Neutrophil (primary cell): ENCODE measurements at regions not wholly inside any gene's neighbourhood (a gene's known extent, or its start where the extent isn't known, plus 50 kb on each side); places are given as distances from the start of the nearest gene placed in this dataset.

Experiments used
- H3K27ac ChIP-seq: fragments of 200-600 bp; sonication (generic); 2 replicates; pipeline ENCODE4 v1.5.1; 2016; ENCODE audit warnings: mild to moderate bottlenecking, moderate library complexity
- H3K27me3 ChIP-seq: fragments of 200-600 bp; sonication (generic); 2 replicates; pipeline ENCODE4 v1.6.0; 2016; ENCODE audit warnings: mild to moderate bottlenecking
- H3K36me3 ChIP-seq: fragments of 200-600 bp; sonication (generic); 2 replicates; pipeline ENCODE4 v1.5.1; 2017
- H3K4me1 ChIP-seq, 2 experiments: fragments of 200-600 bp in 1 of 2; sonication (generic) in 1 of 2; 1 replicate in 1 of 2; 2 replicates in 1 of 2; pipeline versions ENCODE4 v1.5.1 to v1.6.1; 2013 to 2016; ENCODE audit warnings: low read depth in 1 of 2, low read length in 1 of 2, mild to moderate bottlenecking in 1 of 2, moderate library complexity in 1 of 2; ENCODE audit not compliant: control insufficient read depth in 1 of 2, insufficient read depth in 1 of 2
- H3K4me3 ChIP-seq, 2 experiments: fragments of 200-600 bp in 1 of 2; sonication (generic) in 1 of 2; 1 replicate in 1 of 2; 2 replicates in 1 of 2; pipeline ENCODE4 v1.5.1; 2013 to 2016; ENCODE audit warnings: low read depth in 1 of 2, low read length in 1 of 2, mild to moderate bottlenecking in 1 of 2, moderate library complexity in 1 of 2
- H3K9me3 ChIP-seq: fragments of 200-600 bp; sonication (generic); 2 replicates; pipeline ENCODE4 v1.5.1; 2016
- TF ChIP-seq, protein P1 (sequence below): fragments of 200-600 bp; sonication (generic); IDR thresholded peaks from 2 replicates; pipeline ENCODE4 v1.5.1; 2016; ENCODE audit warnings: antibody characterized with exemption

DNA sequence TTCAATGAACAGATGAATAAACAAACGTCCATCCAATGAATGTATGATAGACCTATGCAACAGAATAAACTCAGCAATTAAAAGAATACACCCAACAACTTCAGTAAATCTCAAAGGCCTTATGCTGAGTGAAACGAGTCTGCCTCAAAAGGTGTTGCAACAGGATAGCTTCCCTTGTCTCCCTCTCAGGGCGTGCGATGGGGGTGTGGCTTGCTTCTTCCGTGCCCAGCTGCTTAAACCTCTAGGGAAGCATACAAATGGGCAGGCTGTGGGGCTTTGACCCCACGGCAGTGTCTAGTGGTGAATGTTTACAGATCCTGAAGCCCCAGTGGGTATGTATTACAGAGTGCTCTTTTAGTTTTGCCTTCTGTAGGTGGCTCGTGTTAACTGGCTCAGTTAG, 87.0 kb upstream of the CCL21 start:
- Histone ChIP-seq H3K9me3 (no peaks in the 10 kb centered on the region), H3K36me3 (no peaks in the 10 kb centered on the region), H3K4me3 (no peak overlapping the region), H3K4me1 (no peaks in the 10 kb centered on the region), H3K27ac (no peak overlapping the region), H3K27me3 (peaks cover 40% of the 10 kb centered on the region)
- TF ChIP-seq, protein P1, sequence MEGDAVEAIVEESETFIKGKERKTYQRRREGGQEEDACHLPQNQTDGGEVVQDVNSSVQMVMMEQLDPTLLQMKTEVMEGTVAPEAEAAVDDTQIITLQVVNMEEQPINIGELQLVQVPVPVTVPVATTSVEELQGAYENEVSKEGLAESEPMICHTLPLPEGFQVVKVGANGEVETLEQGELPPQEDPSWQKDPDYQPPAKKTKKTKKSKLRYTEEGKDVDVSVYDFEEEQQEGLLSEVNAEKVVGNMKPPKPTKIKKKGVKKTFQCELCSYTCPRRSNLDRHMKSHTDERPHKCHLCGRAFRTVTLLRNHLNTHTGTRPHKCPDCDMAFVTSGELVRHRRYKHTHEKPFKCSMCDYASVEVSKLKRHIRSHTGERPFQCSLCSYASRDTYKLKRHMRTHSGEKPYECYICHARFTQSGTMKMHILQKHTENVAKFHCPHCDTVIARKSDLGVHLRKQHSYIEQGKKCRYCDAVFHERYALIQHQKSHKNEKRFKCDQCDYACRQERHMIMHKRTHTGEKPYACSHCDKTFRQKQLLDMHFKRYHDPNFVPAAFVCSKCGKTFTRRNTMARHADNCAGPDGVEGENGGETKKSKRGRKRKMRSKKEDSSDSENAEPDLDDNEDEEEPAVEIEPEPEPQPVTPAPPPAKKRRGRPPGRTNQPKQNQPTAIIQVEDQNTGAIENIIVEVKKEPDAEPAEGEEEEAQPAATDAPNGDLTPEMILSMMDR: no peak

DNA sequence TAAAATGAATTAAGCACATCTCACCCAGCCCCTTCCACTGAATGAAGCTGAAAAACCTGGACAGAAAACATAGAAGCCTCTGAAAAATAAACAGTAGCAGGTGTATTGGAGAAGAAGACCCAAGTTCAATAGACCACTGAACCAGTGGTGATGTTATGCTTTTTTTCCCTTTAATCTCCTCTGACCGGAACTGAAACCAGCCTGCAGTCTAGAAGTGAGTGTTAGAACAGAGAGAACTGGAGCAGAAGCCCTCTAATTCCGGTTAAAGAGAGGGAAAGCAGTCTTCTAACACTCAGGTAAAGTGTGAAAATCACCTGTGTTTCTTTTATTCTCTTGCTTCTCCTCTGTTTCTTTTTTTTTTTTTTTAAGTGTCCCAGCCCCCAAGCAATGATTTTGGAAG, 83.5 kb upstream of the CCL21 start:
- no peaks in the 10 kb centered on the region for H3K4me1 ChIP-seq
- H3K36me3 ChIP-seq: no peaks in the 10 kb centered on the region
- no peak overlapping the region for H3K4me3 ChIP-seq
- no peak overlapping the region for H3K27ac ChIP-seq
- no peaks in the 10 kb centered on the region for H3K9me3 ChIP-seq
- H3K27me3 ChIP-seq: peaks cover 53% of the 10 kb centered on the region
- TF ChIP-seq, protein P1: no peak

DNA sequence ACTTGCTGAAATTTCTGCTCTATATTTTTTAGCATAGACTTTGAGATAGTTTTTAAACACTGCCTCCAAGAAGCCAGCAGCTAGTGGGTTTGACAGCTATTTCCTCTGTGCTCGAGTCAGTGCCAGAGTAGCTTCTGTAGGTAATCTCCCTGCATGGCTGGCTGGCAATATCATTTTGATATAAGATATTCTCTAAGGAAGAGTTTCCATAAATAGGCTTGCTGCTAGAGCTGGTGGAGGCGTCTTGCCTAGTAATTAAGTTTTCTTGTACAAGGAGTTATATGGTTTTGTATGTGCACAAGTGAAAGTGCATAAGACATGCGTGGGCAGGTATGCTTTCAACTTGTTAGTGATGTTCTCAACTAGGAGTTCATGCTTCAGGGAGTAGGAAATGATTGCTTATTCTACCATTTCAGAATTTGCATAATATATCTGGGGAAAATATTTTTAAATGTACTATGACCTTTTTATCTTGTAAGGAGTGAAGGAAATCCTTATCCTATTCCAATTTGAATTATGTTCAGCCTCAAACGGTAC, 74.1 kb upstream of the CCL21 start:
- Histone ChIP-seq H3K4me1 (no peaks in the 10 kb centered on the region), H3K27ac (no peak overlapping the region), H3K27me3 (peaks cover 64% of the 10 kb centered on the region), H3K4me3 (no peak overlapping the region), H3K36me3 (no peaks in the 10 kb centered on the region), H3K9me3 (no peaks in the 10 kb centered on the region)
- TF ChIP-seq, protein P1: no peak

DNA sequence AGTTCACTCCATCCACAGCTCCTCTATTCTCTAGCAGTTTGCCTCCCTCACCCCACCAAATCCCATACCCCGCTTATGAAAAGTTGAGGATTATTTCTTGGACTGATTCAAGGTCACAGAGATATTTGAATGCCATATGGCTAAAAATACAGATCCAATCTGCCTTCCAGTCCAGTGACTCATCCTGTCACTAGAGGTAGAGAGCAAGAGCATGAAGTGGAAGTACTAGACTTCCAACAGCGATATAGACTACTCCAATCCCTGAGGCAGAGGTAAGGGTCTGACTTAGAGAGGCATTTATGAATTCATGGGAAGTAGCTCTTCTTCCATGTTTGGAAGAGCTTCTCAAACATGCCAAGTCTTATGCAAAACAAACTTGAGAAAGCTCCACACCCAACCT, 72.4 kb upstream of the CCL21 start:
- TF ChIP-seq, protein P1: no peak
- Histone ChIP-seq H3K4me3 (no peak overlapping the region), H3K36me3 (no peaks in the 10 kb centered on the region), H3K27ac (no peak overlapping the region), H3K4me1 (peaks cover 0 to 5% of the 10 kb centered on the region in 2 experiments), H3K27me3 (peaks cover 56% of the 10 kb centered on the region), H3K9me3 (no peaks in the 10 kb centered on the region)

DNA sequence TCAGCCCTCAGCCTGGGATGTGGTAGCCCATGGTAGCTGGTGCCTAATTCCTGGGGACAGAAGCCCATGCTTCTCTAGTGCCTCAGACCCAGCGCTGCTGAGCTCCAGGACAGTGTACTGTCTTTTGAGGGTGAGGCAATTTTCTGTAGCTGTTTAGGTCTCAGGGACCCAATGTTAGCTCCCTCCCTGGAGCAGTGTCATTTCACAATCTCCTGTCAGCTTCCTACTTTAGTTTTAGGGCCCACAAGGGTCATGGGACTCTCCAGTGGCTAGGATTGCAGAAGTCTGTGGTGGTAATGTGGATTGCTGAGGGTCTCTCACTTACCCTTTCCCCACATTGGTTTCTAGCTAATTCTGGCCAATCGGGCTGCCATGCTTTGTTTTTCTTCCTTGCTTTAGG, 67.7 kb upstream of the CCL21 start:
- TF ChIP-seq, protein P1: no peak
- Histone ChIP-seq H3K4me1 (peaks cover 0 to 5% of the 10 kb centered on the region in 2 experiments), H3K9me3 (no peaks in the 10 kb centered on the region), H3K4me3 (no peak overlapping the region), H3K27ac (no peak overlapping the region), H3K36me3 (no peaks in the 10 kb centered on the region), H3K27me3 (peaks cover 16% of the 10 kb centered on the region)

DNA sequence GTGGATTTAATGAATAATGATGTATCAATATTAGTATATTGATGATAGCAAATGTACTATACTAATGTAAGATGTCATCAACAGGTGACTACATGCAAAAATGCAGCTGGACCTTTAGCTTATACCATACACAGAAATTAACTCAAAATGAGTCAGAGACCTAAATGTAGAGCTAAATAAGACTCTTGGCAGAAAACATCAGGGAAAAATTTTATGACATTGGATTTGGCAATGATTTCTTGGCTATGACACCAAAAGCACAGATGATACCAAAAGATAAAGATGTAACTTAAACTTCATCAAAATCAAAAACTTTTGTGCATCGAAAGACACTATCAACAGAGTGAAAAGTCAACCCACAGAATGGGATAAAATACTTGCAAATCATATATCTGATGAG, 64.0 kb upstream of the CCL21 start:
- Histone ChIP-seq H3K27ac (no peak overlapping the region), H3K27me3 (peaks cover 29% of the 10 kb centered on the region), H3K4me1 (peaks cover 0 to 5% of the 10 kb centered on the region in 2 experiments), H3K4me3 (no peak overlapping the region), H3K36me3 (no peaks in the 10 kb centered on the region), H3K9me3 (no peaks in the 10 kb centered on the region)
- TF ChIP-seq, protein P1: no peak
